Uterus (tissue), 3 donors: ENCODE measurements at regions not wholly inside any gene's neighbourhood (a gene's known extent, or its start where the extent isn't known, plus 50 kb on each side); places are given as distances from the start of the nearest gene placed in this dataset.

Source experiments
- DNase-seq, 2 donors: peaks; one replicate each; pipeline ENCODE4 v3.0.0-alpha.2; 2019 to 2020
- H3K27ac ChIP-seq, 2 donors: fragments of 200-600 bp; sonication (generic); 1 replicate in 1 of 2; 2 replicates in 1 of 2; pipeline ENCODE4 v1.5.1; 2016 to 2018
- H3K27me3 ChIP-seq, 2 donors: fragments of 200-600 bp; sonication (generic); one replicate each; pipeline ENCODE4 v1.5.1; 2018 to 2019; ENCODE audit warnings: control low read depth in 1 of 2
- H3K36me3 ChIP-seq, 2 donors: fragments of 200-600 bp; sonication (generic); one replicate each; pipeline ENCODE4 v1.5.1; 2019; ENCODE audit warnings: control low read depth in 1 of 2
- H3K4me1 ChIP-seq, 2 donors: fragments of 200-600 bp; sonication (generic); one replicate each; pipeline ENCODE4 v1.5.1; 2018 to 2019; ENCODE audit warnings: control low read depth in 1 of 2
- H3K4me3 ChIP-seq, 2 donors: fragments of 200-600 bp; sonication (generic); 1 replicate in 1 of 2; 2 replicates in 1 of 2; pipeline ENCODE4 v1.5.1; 2018 to 2019; ENCODE audit warnings: mild to moderate bottlenecking in 1 of 2
- H3K9me3 ChIP-seq, 2 donors: fragments of 200-600 bp; sonication (generic); one replicate each; pipeline ENCODE4 v1.5.1; 2019; ENCODE audit warnings: control low read depth in 1 of 2
- CTCF ChIP-seq, 4 experiments: fragments of 200-600 bp in 2 of 4; fragments of 450-650 bp in 2 of 4; sonication (generic) in 2 of 4; IDR thresholded peaks; one replicate each; pipeline ENCODE4 v1.5.1; 2016 to 2019; ENCODE audit warnings: antibody characterized with exemption in 4 of 4, mild to moderate bottlenecking in 2 of 4, moderate library complexity in 1 of 4
- POLR2A ChIP-seq, 2 donors: fragments of 450-650 bp; IDR thresholded peaks; one replicate each; pipeline ENCODE4 v1.6.1; 2016; ENCODE audit warnings: antibody characterized with exemption in 2 of 2, mild to moderate bottlenecking in 1 of 2, moderate library complexity in 1 of 2
- intact Hi-C: fragments of 100-400 bp; cut with DNase I; formaldehyde crosslinking; loops from one replicate; pipeline ENCODE4 v1.15.1; 2023; ENCODE audit warnings: low total_unique reads
- donor health status: DM: yes; HTN: yes; CAD: no.

GRCh38 chr2:129374452-129374851, 605.0 kb upstream of the RAB6C start:
- no peak overlapping the region for H3K27ac ChIP-seq
- H3K27me3 ChIP-seq = no peaks in the 10 kb centered on the region
- no peak for TF ChIP-seq POLR2A (IDR thresholded peaks at IDR 0.05)
- H3K4me3 ChIP-seq = no peak overlapping the region
- intact Hi-C loops = no loop called here
- H3K9me3 ChIP-seq = no peaks in the 10 kb centered on the region
- no peak for DNase-seq
- no peaks in the 10 kb centered on the region for H3K4me1 ChIP-seq
- H3K36me3 ChIP-seq = no peaks in the 10 kb centered on the region

- intact Hi-C loops = no loop called here
- Histone ChIP-seq H3K9me3 (no peaks in the 10 kb centered on the region), H3K4me1 (no peaks in the 10 kb centered on the region), H3K36me3 (no peaks in the 10 kb centered on the region), H3K4me3 (no peak overlapping the region), H3K27ac (no peak overlapping the region), H3K27me3 (no peaks in the 10 kb centered on the region)
- TF ChIP-seq POLR2A (IDR thresholded peaks at IDR 0.05) (no peak), CTCF (IDR thresholded peaks at IDR 0.05) (no peak)
- DNase-seq = no peak
These were observed 603.6 kb upstream of the RAB6C start for GRCh38 chr2:129375632-129376425.

GRCh38 chr2:129376426-129377077, 602.9 kb upstream of the RAB6C start:
- H3K4me3 ChIP-seq = no peak overlapping the region
- TF ChIP-seq CTCF (IDR thresholded peaks at IDR 0.05) (no peak), POLR2A (IDR thresholded peaks at IDR 0.05) (no peak)

GRCh38 chr2:129377078-129377469, 602.4 kb upstream of the RAB6C start:
- no peaks in the 10 kb centered on the region for H3K27me3 ChIP-seq
- no peaks in the 10 kb centered on the region for H3K36me3 ChIP-seq
- H3K4me1 ChIP-seq = no peaks in the 10 kb centered on the region
- H3K4me3 ChIP-seq = no peak overlapping the region
- intact Hi-C loops = no loop called here
- no peak for DNase-seq
- H3K9me3 ChIP-seq = no peaks in the 10 kb centered on the region
- no peak for TF ChIP-seq POLR2A (IDR thresholded peaks at IDR 0.05)
- TF ChIP-seq CTCF (IDR thresholded peaks at IDR 0.05) = no peak
- no peak overlapping the region for H3K27ac ChIP-seq

More at GRCh38 chr2:129376426-129377077, 602.9 kb upstream of the RAB6C start:
- DNase-seq = no peak
- Histone ChIP-seq H3K27ac (no peak overlapping the region), H3K36me3 (no peaks in the 10 kb centered on the region), H3K27me3 (no peaks in the 10 kb centered on the region), H3K4me1 (no peaks in the 10 kb centered on the region), H3K9me3 (no peaks in the 10 kb centered on the region)
- intact Hi-C loops = no loop called here

- Histone ChIP-seq H3K27ac (no peak overlapping the region), H3K9me3 (no peaks in the 10 kb centered on the region), H3K4me3 (no peak overlapping the region), H3K36me3 (no peaks in the 10 kb centered on the region), H3K27me3 (no peaks in the 10 kb centered on the region), H3K4me1 (no peaks in the 10 kb centered on the region)
- DNase-seq = no peak
- intact Hi-C loops = no loop called here
- no peak for TF ChIP-seq CTCF (IDR thresholded peaks at IDR 0.05)
- TF ChIP-seq POLR2A (IDR thresholded peaks at IDR 0.05) = no peak
These were observed 601.3 kb upstream of the RAB6C start for GRCh38 chr2:129378186-129378585.
